NCI-H345 treated with DMSO at 0.1 percent for 48 hours (cell line): ENCODE measurements at regions not wholly inside any gene's neighbourhood (a gene's known extent, or its start where the extent isn't known, plus 50 kb on each side); places are given as distances from the start of the nearest gene placed in this dataset.
"Not testable (repeated sequence)": the region's sequence is repeated elsewhere in the genome, so short reads cannot be mapped to it uniquely, and the experiment has no call there.

Experiments used
- DNase-seq: peaks from one replicate; lab custom pipeline; 2025; ENCODE audit not compliant: unreplicated experiment; lab: John Stamatoyannopoulos, UW

- DNase-seq, result no peak
These were observed 803.9 kb upstream of the PCDH10 start for GRCh38 chr4:132344924-132345828.

GRCh38 chr4:132346016-132346415 lies 803.1 kb upstream of the PCDH10 start:
- no peak for DNase-seq

GRCh38 chr4:132351606-132352005 lies 797.5 kb upstream of the PCDH10 start:
- not testable (repeated sequence) for DNase-seq

GRCh38 chr4:132382243-132382642 lies 766.9 kb upstream of the PCDH10 start:
- no peak for DNase-seq

GRCh38 chr4:132383571-132384199 lies 765.4 kb upstream of the PCDH10 start:
- no peak for DNase-seq

- no peak for DNase-seq
These were observed 764.4 kb upstream of the PCDH10 start for GRCh38 chr4:132384709-132385108.

GRCh38 chr4:132386130-132386529 lies 763.0 kb upstream of the PCDH10 start:
- no peak for DNase-seq

GRCh38 chr4:132387060-132387459 lies 762.0 kb upstream of the PCDH10 start:
- no peak for DNase-seq

GRCh38 chr4:132395561-132395960 lies 753.5 kb upstream of the PCDH10 start:
- DNase-seq, result no peak

- no peak for DNase-seq
These were observed 752.5 kb upstream of the PCDH10 start for GRCh38 chr4:132396636-132397035.

- DNase-seq, result no peak
These were observed 731.9 kb upstream of the PCDH10 start for GRCh38 chr4:132417220-132417619.

GRCh38 chr4:132427125-132427524 lies 722.0 kb upstream of the PCDH10 start:
- DNase-seq, result no peak

- DNase-seq, result no peak
These were observed 712.0 kb upstream of the PCDH10 start for GRCh38 chr4:132437117-132437516.

- no peak for DNase-seq
These were observed 703.7 kb upstream of the PCDH10 start for GRCh38 chr4:132445386-132445785.

- DNase-seq, result not testable (repeated sequence)
These were observed 691.1 kb upstream of the PCDH10 start for GRCh38 chr4:132457987-132458386.

- no peak for DNase-seq
These were observed 669.6 kb upstream of the PCDH10 start for GRCh38 chr4:132479543-132479942.

GRCh38 chr4:132488555-132488954 lies 660.5 kb upstream of the PCDH10 start:
- no peak for DNase-seq

GRCh38 chr4:132493476-132493875 lies 655.6 kb upstream of the PCDH10 start:
- no peak for DNase-seq

- DNase-seq, result not testable (repeated sequence)
These were observed 653.8 kb upstream of the PCDH10 start for GRCh38 chr4:132495267-132495812.

GRCh38 chr4:132498215-132498614 lies 650.9 kb upstream of the PCDH10 start:
- no peak for DNase-seq

GRCh38 chr4:132502096-132502552 lies 647.0 kb upstream of the PCDH10 start:
- DNase-seq, result no peak

GRCh38 chr4:132504438-132504837 lies 644.7 kb upstream of the PCDH10 start:
- no peak for DNase-seq
